Stimulated activated CD8-positive, alpha-beta memory T cell treated with anti-CD3 and anti-CD28 coated beads, Interleukin-7, amount 100 ng/mL, for 48 hours (primary cell): ENCODE measurements at regions not wholly inside any gene's neighbourhood (a gene's known extent, or its start where the extent isn't known, plus 50 kb on each side); places are given as distances from the start of the nearest gene placed in this dataset.

Experiments
- DNase-seq, 2 donors: peaks; one replicate each; pipeline ENCODE4 v3.0.0-alpha.2; 2020; ENCODE audit warnings: low read depth in 1 of 2; ENCODE audit errors: extremely low read depth in 1 of 2

DNA sequence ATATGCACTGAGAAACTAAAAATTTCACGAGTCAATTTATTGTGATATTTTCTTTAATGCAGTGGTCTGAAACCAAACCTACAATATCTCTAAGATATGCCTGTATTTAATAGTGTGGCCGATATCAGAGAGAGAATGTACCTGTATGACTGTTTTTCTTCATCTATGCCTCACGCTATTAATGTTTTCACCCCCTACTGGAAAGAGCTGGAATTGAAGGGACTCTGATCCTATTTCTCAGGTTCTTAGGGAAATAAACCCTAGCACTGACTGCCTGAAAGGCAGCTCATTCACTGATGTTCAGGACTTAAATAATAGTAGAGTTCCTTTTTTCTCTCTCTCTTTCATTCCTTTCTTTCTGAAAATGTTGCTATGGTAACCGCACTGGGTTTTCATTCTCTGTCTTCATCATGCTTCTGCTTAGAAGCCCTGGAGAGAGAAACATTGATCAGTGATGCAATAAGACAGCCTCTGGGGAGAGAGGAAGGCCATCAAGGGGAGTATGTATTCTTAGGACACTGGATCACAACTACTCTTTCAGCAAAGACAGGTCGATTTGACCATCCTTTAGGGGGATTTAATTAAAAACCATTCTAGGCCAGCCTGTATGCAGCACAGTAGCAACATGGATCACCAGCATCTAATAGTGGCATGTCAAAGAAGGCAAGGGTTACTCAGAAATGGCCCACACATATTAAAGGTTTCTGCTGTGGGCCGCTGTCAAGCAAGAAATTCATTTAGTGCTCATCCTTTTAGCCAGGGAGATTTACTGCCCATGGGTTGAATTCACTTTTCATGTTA is 1135.7 kb downstream of the IGSF11 start:
- no peak for DNase-seq

DNA sequence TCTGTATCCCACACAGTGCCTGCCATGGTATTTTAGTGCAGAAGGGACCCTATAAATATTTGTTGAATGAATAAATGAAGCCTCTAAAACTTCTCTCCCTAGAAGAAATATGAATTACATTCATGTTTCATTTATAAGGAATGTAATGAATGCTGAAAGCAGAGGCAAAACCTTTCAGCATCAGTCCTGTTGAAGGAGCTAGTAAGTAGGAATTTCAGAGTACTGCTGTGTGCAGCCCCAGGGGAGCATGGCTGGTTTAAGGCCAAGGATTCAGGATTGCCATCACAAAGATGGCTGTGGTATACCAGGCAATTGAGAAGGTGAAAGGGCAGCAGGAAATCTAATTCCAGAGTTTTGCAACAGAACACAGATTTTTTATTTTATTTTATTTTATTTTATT is 1131.4 kb downstream of the IGSF11 start:
- no peak for DNase-seq

DNA sequence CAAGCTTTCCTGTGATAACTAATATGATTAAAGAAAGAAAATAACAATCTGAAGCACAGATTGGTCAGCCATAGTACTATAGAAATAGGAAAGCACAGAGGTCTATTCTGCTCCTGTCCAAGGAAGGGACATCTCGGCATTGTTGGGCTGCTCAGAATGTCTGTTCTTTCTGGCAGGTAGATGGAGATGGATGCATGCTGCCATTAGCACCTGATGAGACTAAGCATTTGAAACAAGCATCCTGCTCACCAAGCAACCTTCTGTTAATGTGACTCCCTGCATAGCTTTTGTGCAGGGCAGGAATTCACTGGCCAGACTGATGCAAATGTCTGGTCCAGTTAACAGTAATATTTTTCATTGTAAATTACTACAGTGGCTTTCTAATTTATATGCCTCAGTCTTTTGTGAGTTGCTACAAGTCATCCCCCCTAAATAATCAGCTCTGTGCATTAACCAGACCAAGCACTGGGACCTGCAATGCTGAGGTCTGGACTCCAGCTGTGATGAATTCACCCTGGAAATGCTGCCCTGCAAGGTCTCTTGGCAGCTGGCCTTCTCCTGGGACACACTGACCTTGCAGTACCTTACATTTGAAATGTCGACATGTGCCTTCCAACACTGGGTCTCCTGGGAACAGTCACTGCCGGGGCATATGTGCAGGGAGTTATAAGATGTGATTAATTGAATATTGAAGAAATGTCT is 1123.7 kb downstream of the IGSF11 start:
- DNase-seq = no peak

DNA sequence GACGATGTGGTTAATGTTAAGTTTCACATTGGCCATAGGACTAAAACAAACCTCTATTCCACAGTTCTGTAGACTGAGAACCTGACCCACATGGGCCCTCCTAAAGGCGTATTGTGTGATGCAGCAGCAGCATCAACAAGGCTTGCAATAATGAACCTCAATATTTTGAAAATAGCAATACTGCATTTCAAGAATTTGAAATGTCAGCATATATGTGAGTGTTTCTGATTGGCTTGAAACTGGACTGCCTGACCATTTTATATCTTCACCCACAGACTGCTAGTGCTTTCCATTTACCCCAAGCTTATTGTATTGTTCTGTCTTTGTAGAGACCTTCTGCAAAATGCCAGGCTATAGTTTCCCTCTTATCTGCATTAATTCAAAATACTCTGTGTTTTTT is 1122.3 kb downstream of the IGSF11 start:
- no peak for DNase-seq

DNA sequence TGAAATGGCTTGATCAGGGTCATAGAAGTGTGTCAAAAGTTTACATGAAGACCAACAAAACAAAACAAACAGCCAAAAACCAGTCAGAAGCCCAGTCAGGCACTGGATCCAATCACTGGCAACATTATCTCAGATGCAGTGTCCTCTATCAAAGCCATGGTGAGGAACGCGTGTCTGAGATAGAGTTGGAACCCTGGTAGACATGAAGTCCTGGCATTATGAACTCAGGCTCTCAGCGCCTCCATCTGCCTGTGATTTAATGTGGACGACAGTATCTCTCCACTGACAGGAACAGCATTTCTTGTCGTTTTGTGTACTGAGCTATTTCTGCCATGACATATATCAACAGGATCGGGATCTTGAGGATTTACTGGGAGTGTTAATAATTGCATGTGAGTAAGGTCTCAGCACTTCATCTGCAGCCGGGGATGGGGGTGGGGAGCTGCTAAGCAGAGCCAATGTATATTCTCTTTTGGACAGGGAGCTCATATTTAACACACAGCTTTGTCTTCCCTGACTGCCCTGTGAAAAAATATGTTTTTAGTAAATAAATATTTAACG is 1120.0 kb downstream of the IGSF11 start:
- DNase-seq = no peak

DNA sequence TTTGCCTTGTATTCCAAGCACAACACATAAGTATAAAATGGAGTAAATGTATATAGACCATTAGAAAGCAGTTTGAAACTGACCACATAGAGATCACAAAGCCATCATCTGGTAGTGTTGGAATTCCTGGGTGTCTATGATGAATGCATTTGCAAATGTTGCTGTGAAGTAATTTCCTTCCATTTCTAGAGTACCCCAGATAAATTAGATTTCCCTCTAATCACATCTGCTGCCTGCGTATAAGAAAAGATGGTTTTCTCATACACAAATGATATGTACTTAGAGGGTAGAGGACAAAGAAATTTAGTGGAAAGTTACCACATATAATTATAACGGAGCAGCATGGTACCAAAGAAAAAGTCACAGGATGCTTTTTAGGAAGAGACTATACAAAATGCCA is 1117.8 kb downstream of the IGSF11 start:
- no peak for DNase-seq

DNA sequence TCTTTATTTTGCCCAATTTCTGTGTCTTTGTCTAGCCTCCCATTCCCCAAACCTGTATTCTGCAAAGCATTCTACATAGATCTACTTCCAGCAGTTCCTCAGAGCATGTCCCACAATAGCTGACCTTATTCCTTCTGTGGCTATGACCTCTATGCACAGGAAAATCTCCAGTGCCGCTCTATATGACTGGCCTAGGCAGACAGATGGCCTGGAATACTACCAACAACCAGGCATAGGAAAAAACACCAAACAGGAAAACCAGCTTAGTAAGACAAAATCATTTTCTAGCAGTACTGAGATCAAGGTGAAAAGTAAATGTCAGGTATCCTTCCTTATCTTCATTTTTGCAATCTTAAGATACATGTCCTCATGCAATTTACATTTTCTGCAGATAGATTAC is 1115.0 kb downstream of the IGSF11 start:
- DNase-seq = no peak

DNA sequence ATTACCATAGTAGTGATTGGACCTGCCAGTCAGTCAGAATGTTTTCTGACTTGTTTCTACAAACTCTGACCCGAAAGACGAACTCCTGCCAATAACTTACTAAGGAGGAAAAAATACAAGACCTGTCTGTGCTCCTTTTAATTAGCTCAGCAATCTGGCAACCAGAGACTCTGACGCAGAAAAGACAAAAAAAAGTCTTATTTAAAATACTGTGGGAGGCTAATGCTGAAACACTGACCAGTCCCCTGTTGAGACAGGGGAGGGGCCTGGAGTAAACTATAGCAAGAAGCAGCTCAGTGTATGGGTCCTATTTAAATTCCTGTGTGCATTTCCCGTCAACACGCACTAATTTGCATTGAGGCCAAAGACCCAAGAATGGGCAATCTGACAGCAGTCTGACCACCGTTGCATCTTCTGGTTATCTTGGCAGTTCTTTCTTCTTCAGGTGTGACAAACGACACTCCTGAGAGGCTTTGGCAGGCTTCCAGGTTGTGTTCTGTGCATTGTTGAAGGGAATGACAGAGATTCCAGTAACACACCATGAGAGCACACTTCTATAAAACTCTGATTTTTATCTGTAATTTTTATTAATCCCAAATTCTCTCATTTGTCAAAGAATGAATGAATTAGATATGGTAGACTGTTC is 1114.3 kb downstream of the IGSF11 start:
- DNase-seq = no peak

DNA sequence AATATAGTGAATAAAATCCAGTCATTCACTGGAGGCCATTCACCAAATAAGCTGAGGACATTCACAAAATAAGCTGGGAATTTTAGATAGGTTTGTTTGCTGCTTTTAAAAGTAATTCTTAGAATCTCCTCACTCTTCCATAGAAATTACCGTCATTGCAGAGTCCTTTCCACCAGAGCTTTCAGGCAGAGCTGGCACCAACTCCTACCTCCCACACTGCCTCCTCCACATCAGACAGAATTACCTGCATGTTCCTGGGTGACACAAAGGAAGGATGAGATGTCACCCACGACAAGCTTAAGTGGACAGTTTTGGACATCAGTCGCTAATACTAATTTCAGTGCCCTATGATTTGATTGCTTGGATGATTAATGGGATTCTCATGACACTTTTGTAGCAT is 1113.2 kb downstream of the IGSF11 start:
- DNase-seq = no peak

DNA sequence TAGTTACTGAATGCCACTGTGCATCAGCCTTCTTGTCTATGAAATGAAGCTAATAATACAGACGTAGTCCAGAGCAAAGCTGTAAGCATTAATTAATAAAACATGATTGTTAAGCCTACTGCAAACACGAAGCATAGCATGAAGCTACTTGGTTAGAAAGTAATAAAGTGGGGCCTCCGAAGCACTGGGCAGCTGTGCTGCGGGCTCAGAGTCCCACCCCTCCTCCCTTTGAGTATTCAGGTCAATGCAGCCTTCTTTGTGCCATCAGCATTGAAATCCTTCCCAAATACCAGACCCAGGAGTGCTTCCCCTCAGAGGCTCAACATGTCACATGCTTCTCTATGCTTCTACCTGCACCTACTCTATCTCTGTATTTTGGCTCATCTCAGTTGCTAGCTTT is 1112.6 kb downstream of the IGSF11 start:
- DNase-seq = no peak

DNA sequence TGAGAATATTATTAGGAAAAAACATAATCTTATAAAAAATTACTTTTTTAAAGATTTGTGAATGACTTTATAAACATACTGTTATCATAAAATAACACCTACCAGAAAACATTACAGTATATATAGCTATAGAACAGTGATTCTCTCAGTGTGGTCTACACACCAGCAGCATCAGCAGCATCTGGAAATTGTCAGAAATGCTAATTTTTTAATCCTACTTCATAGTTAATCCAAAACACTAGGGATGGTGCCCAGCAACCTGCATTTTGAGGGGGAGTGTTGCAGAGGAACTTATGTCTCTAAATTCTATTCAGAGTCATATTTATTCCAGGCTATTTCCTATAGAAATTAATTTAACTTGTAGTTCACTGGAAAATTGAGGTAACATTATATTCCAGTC is 1107.8 kb downstream of the IGSF11 start:
- no peak for DNase-seq

DNA sequence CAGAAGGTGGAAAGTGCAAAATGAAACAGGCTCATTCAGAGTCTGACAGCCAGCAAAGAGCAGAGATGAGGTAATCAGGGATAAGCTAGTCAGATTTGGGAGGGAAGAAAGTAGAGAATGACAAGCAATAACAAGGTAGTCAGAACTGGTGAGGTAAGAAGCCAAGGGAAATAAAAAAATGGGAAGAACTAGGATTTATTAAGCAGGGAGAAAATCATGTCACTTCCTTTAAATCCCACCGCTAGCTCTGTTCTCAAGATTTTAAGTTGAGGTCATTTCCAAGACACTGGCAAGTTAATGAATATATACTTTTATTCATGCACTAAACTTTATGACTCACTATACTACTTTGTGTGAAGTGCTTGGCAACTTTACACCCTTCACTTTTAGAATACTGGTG is 1106.8 kb downstream of the IGSF11 start:
- DNase-seq = no peak

DNA sequence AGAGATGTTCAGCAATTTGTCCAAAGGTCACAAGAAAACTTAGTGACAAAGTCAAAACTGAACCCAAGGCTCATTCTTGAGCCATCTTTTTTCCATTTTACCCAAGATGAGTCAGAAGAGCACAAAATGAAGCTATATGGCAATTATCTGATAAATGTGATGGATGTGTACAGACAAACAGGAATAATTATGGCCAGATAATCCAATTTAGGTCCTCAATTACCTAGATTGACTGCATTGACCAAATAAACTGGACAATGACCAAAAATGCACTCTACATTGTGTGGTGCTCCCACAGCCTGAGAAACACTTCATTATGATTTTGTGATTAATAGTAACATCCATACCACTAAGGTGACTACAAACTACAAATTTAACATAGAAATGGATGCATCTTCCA is 1105.8 kb downstream of the IGSF11 start:
- DNase-seq = no peak

DNA sequence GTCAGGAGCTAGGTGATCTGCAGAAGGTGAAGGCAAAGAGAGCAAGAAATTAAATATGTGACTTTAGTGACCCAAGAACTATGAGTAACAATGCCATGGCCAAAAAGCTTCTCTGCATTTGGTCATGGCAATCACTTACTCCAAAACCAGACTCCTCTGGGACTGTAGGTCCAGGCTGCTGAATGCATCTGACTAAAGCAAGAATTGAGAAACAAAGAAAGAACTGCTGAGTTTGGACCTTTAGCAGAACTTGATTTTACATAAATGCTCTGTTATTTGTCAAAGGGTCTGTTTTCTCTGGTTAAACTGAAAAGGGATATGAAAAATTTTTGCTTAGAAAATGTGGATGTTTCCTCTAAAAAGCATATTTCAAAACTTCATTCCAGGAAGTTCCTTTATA is 1102.2 kb downstream of the IGSF11 start:
- no peak for DNase-seq

DNA sequence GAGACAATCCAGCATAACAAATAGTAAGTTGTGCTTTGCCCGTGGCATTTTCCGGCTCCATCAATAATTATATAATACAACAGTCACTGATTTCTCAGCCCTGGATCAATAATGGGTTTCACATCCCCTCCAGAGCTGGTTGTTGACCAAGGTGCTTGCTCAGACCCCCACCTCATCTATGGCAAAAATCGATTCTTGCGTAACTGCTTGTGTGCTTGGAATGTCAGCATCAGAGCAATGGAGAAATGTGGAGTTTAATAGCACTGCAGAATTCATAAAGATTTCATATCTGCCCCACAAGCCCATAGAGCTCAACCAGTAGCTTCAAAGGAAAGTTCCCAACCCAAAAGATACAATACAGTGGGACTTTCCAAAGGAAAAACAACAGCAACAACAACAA is 1098.5 kb downstream of the IGSF11 start:
- no peak for DNase-seq

DNA sequence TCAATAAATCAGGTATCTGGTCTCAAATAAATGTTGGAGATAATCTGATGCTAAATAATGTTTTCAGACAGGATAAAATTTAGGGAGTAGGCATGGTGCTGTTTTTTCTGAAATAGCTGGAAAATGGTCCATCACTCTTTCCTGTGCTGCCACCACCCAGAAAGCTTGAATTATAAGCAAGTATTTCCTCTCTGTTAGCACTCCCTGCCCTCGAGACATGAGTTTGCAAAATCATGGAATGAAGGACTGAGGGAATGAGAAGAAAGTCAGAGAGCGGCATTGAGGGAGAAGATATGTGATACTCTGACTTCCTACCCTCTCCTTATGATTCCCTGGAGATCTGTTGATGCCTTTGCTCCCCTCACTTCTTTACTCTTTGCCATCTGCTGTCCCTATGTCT is 1095.7 kb downstream of the IGSF11 start:
- no peak for DNase-seq

DNA sequence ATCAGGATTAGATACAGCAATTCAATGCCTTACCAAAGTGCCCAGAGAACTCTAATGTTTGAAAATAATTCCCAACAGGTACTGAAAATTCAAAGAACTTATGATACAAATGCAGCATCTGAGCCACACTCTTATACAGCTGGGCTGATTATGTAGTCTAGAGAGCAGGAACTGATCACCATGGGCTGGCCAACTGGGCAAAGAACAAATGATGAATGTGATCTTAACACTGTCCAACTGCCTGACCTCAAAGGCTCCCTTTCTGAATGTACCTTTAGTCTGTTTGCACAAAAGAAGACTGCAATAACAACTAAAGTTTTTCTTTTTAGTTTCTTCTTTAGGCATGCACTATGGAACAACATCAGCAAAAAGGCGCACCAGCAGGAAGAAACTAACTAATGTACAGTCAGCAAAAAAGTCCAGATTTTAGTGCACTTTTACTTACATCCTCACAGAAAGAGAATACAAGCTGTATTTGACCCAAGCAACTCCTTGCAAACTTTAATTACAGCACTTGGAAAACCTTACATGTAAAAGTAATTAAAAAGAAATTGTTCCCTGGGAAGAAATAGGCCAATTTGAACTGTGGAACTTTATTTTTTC is 1095.1 kb downstream of the IGSF11 start:
- DNase-seq = no peak

DNA sequence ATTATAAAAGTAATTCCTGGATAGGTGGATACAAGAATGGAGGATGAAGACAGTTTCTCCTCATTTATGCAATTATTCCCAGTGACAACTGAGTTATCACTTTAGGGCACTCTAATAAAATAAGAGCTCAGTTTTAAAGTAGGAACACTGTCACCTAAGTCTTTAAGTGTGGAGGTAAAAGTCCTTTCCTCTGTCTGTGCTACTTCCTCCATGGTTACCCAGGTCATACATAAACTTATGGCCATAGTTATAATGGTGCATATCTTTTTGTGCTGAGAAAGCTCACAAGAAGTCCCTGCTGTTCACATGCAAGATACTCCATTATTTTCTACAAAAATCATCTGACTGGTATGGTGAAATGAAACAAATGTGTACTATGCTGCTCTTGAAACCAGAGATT is 1093.6 kb downstream of the IGSF11 start:
- DNase-seq = no peak

DNA sequence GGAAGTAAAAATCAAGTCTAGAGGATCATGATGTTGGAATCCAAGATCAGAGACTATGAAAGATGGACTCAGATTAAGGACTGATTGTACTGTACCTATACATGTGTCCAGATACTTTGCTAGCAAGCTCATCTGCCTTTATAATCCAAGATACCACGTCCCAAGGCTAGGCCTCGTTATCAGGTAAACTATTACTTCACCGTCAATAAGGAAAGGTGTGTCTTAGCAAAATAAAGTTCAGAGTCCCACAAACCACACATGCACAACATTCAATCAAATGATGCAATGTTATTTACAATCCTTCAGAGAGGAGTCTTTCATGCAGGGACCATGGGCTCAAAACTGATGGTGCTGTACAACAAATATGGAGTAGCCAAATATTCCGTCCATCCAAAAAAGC is 1092.9 kb downstream of the IGSF11 start:
- no peak for DNase-seq

DNA sequence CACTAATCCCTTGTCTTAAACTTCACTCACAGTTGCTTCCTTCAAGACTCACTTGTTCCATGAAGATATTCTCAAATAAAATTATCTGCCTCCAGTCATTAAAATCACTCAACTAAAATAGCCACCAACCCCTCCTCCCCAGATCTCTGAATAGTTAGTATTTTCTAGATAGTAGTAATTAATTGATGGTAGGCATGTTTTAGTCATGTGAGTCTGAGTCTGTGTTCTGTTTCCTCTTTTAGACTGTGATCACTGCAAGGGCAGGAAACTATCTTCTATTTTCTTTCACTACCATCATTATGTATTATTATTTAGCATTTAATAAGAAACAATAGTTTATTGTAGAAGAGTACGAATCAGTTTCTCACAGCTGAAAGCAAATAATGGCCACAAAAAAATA is 1080.5 kb downstream of the IGSF11 start:
- no peak for DNase-seq

DNA sequence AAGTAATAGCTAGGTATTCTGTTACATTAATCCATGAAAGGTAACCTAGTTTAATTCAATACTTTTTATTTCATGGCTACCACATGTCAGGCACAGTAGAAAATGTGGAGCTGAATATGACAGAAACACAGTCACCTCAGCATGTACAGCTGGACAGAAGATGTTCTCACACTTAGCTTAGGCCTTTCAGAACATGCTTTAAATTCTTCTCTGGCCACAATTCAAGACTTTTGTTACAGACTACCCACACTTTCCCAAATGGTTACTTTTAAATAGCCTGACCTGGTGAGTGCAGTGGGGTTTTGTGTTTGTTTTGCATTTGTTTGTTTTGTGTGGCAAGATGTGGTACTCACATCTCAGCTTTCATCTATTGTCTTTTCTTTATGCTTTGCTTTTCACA is 1079.5 kb downstream of the IGSF11 start:
- no peak for DNase-seq
